Gastrocnemius medialis (tissue), 4 donors: ENCODE measurements at regions not wholly inside any gene's neighbourhood (a gene's known extent, or its start where the extent isn't known, plus 50 kb on each side); places are given as distances from the start of the nearest gene placed in this dataset.

Source experiments
- ATAC-seq, 2 donors: fragments of 150-250 bp; one replicate each; pipeline ENCODE4 v1.9.1; 2016
- DNase-seq, 2 donors: peaks; one replicate each; pipeline ENCODE4 v3.0.0-alpha.2; 2019
- H3K27ac ChIP-seq, 4 donors: fragments of 200-600 bp; sonication (generic); 1 replicate in 1 of 4; 2 replicates in 3 of 4; pipeline ENCODE4 v1.5.1; 2016 to 2018; ENCODE audit warnings: mild to moderate bottlenecking in 2 of 4, moderate library complexity in 1 of 4
- H3K27me3 ChIP-seq, 3 donors: fragments of 200-600 bp; sonication (generic) in 2 of 3; 1 replicate in 1 of 3; 2 replicates in 2 of 3; pipeline versions ENCODE4 v1.5.1 to v1.6.0; 2016 to 2019; ENCODE audit warnings: mild to moderate bottlenecking in 1 of 3, moderate library complexity in 1 of 3
- H3K36me3 ChIP-seq, 2 donors: fragments of 200-600 bp; sonication (generic) in 1 of 2; one replicate each; pipeline ENCODE4 v1.5.1; 2017 to 2018
- H3K4me1 ChIP-seq, 2 donors: fragments of 200-600 bp; sonication (generic) in 1 of 2; one replicate each; pipeline ENCODE4 v1.5.1; 2016 to 2017; ENCODE audit warnings: mild to moderate bottlenecking in 2 of 2
- H3K4me3 ChIP-seq, 4 donors: fragments of 200-600 bp; sonication (generic) in 3 of 4; 1 replicate in 1 of 4; 2 replicates in 3 of 4; pipeline ENCODE4 v1.5.1; 2016 to 2019; ENCODE audit warnings: mild to moderate bottlenecking in 2 of 4
- H3K9me3 ChIP-seq, 3 donors: fragments of 200-600 bp; sonication (generic) in 2 of 3; 1 replicate in 1 of 3; 2 replicates in 2 of 3; pipeline ENCODE4 v1.5.1; 2016 to 2019
- POLR2A ChIP-seq, 2 donors: fragments of 450-650 bp; IDR thresholded peaks; one replicate each; pipeline ENCODE4 v1.6.1; 2017; ENCODE audit warnings: antibody characterized with exemption in 2 of 2, mild to moderate bottlenecking in 2 of 2, moderate library complexity in 2 of 2
- in situ Hi-C, 4 donors: fragments of 200-750 bp; cut with MboI; loops; one replicate each; pipeline versions ENCODE4 v1.15.0 to v1.8.0; 2017; ENCODE audit warnings: low sequenced_read_pairs in 4 of 4
- intact Hi-C: fragments of 100-400 bp; cut with DNase I; formaldehyde crosslinking; loops from one replicate; pipeline ENCODE4 v1.15.1; 2023; ENCODE audit warnings: low total_unique reads
- TF ChIP-seq, protein P1 (sequence below), 5 experiments: fragments of 450-650 bp in 3 of 5; fragments of 200-600 bp in 2 of 5; sonication (generic) in 2 of 5; IDR thresholded peaks in 4 of 5; conservative IDR thresholded peaks in 1 of 5; 1 replicate in 4 of 5; 2 replicates in 1 of 5; pipeline ENCODE4 v1.5.1; 2016 to 2019; ENCODE audit warnings: antibody characterized with exemption in 5 of 5, mild to moderate bottlenecking in 3 of 5, moderate library complexity in 3 of 5

- ATAC-seq (no peak), DNase-seq (no peak)
- Histone ChIP-seq H3K4me3 (no peak overlapping the region), H3K36me3 (no peaks in the 10 kb centered on the region), H3K9me3 (no peaks in the 10 kb centered on the region), H3K27ac (no peak overlapping the region), H3K27me3 (no peaks in the 10 kb centered on the region), H3K4me1 (peaks cover 28 to 30% of the 10 kb centered on the region in 2 donors)
- intact Hi-C loops = no loop called here
- no peak for TF ChIP-seq POLR2A (IDR thresholded peaks at IDR 0.05)
- in situ Hi-C loops = no loop called here
These were observed 53.3 kb upstream of the CD44 start for GRCh38 chr11:35085531-35086165.

GRCh38 chr11:35087648-35088047 is 51.3 kb upstream of the CD44 start:
- Histone ChIP-seq H3K27ac (peak overlapping the region in 2 of 4 donors; percentile 50 to 56), H3K36me3 (no peaks in the 10 kb centered on the region), H3K4me3 (no peak overlapping the region), H3K9me3 (no peaks in the 10 kb centered on the region), H3K4me1 (peaks cover 23 to 28% of the 10 kb centered on the region in 2 donors), H3K27me3 (no peaks in the 10 kb centered on the region)
- TF ChIP-seq, protein P1, sequence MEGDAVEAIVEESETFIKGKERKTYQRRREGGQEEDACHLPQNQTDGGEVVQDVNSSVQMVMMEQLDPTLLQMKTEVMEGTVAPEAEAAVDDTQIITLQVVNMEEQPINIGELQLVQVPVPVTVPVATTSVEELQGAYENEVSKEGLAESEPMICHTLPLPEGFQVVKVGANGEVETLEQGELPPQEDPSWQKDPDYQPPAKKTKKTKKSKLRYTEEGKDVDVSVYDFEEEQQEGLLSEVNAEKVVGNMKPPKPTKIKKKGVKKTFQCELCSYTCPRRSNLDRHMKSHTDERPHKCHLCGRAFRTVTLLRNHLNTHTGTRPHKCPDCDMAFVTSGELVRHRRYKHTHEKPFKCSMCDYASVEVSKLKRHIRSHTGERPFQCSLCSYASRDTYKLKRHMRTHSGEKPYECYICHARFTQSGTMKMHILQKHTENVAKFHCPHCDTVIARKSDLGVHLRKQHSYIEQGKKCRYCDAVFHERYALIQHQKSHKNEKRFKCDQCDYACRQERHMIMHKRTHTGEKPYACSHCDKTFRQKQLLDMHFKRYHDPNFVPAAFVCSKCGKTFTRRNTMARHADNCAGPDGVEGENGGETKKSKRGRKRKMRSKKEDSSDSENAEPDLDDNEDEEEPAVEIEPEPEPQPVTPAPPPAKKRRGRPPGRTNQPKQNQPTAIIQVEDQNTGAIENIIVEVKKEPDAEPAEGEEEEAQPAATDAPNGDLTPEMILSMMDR (IDR thresholded peaks at IDR 0.05 in 4 of 5, conservative IDR thresholded peaks at IDR 0.05 in 1 of 5) = no peak
- no peak for TF ChIP-seq POLR2A (IDR thresholded peaks at IDR 0.05)
- in situ Hi-C loops (no loop called here), intact Hi-C loops (no loop called here)
- ATAC-seq (no peak), DNase-seq (no peak)

GRCh38 chr11:35088226-35088625 is 50.7 kb upstream of the CD44 start:
- TF ChIP-seq, protein P1 (IDR thresholded peaks at IDR 0.05 in 4 of 5, conservative IDR thresholded peaks at IDR 0.05 in 1 of 5) = no peak
- no peak for TF ChIP-seq POLR2A (IDR thresholded peaks at IDR 0.05)
- Histone ChIP-seq H3K27ac (peak overlapping the region in 2 of 4 donors; percentile 50 to 56), H3K27me3 (no peaks in the 10 kb centered on the region), H3K36me3 (no peaks in the 10 kb centered on the region), H3K4me3 (no peak overlapping the region), H3K4me1 (peaks cover 21 to 24% of the 10 kb centered on the region in 2 donors), H3K9me3 (no peaks in the 10 kb centered on the region)
- intact Hi-C loops = no loop called here
- ATAC-seq (peak; percentile 74 to 88), DNase-seq (peak in 1 of 2 donors; percentile 23)
- in situ Hi-C loops = no loop called here

GRCh38 chr11:35088676-35089075 is 50.3 kb upstream of the CD44 start:
- DNase-seq = no peak
- intact Hi-C loops (no loop called here), in situ Hi-C loops (no loop called here)
- peak overlapping the region in 2 of 4 donors; percentile 50 to 56 for H3K27ac ChIP-seq
- no peaks in the 10 kb centered on the region for H3K36me3 ChIP-seq
- H3K9me3 ChIP-seq = no peaks in the 10 kb centered on the region
- H3K4me1 ChIP-seq = peaks cover 16 to 21% of the 10 kb centered on the region in 2 donors
- no peak overlapping the region for H3K4me3 ChIP-seq
- no peaks in the 10 kb centered on the region for H3K27me3 ChIP-seq
- TF ChIP-seq, protein P1 (IDR thresholded peaks at IDR 0.05 in 4 of 5, conservative IDR thresholded peaks at IDR 0.05 in 1 of 5) = no peak
- TF ChIP-seq POLR2A (IDR thresholded peaks at IDR 0.05) = no peak
- ATAC-seq = peak; percentile 61 to 79
